Activated CD8-positive, alpha-beta T cell treated with anti-CD3 and anti-CD28 coated beads, Interleukin-2, amount 10 ng/mL, durations not matched to agents 7 days and 5 days (primary cell): ENCODE measurements at regions not wholly inside any gene's neighbourhood (a gene's known extent, or its start where the extent isn't known, plus 50 kb on each side); places are given as distances from the start of the nearest gene placed in this dataset.

Source experiments
- ATAC-seq: fragments of 150-1000 bp; cut with Tn5 transposase; one replicate; pipeline ENCODE4 v1.10.0; 2021; ENCODE audit warnings: moderate library complexity
- CTCF ChIA-PET: fragments of 350-600 bp; sonication (Branson Sonifier 250); formaldehyde crosslinking; loops from one replicate; lab custom pipeline; 2021; ENCODE audit warnings: antibody characterized with exemption; lab: Charles Lee
- POLR2A ChIA-PET: fragments of 350-600 bp; sonication (Branson Sonifier 250); formaldehyde crosslinking; loops from one replicate; lab custom pipeline; 2021; ENCODE audit warnings: antibody characterized with exemption; lab: Charles Lee
- DNase-seq: peaks from one replicate; pipeline ENCODE4 v3.0.0-alpha.2; 2020
- H3K27ac Mint-ChIP-seq: one replicate; pipeline ENCODE4 v1.8.0; 2021; ENCODE audit warnings: mild to moderate bottlenecking, mixed read lengths
- H3K27me3 Mint-ChIP-seq: one replicate; pipeline ENCODE4 v1.8.0; 2021; ENCODE audit warnings: low read depth, mixed read lengths
- H3K36me3 Mint-ChIP-seq: one replicate; pipeline ENCODE4 v1.8.0; 2021; ENCODE audit warnings: low read depth, mixed read lengths
- H3K4me1 Mint-ChIP-seq: one replicate; pipeline ENCODE4 v1.8.0; 2021; ENCODE audit warnings: low read depth, mixed read lengths
- H3K4me3 Mint-ChIP-seq: one replicate; pipeline ENCODE4 v1.8.0; 2021; ENCODE audit warnings: mild to moderate bottlenecking, mixed read lengths
- H3K9me3 Mint-ChIP-seq: one replicate; pipeline ENCODE4 v1.8.0; 2022; ENCODE audit warnings: mixed read lengths; ENCODE audit not compliant: insufficient read depth

DNA sequence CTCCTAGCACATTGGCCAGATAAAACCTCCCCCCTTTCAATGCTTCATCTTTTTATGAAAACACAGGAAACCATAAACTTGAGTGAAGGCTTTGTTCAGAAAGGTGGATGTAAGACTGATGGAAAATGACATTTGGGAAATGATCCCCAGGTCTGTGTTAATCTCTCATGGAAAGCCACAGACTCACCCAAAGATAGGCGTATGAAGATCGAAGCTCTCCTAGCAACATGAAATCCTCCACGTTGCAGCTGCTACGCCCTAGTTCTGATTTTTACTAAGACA is 63.4 kb upstream of the PTGR2 start:
- Mint-ChIP-seq H3K9me3 (no peaks in the 10 kb centered on the region), H3K27ac (peak overlapping the region; percentile 99), H3K27me3 (no peaks in the 10 kb centered on the region), H3K4me1 (peaks cover 48% of the 10 kb centered on the region), H3K4me3 (peak overlapping the region; percentile 91), H3K36me3 (peaks cover 13% of the 10 kb centered on the region)
- DNase-seq (no peak), ATAC-seq (no peak)
- ChIA-PET POLR2A (interaction anchor here (0.9 to 7.7 kb wide), 8 partner anchors 13 to 63 kb away, joined by 4 to 177 read pairs (median 6); partner anchors contain the start of gene PTGR2), CTCF (interaction anchor here (1.0 to 4.9 kb wide), 13 partner anchors 9 to 80 kb away, joined by 3 to 54 read pairs (median 5); a partner anchor contains a TSS)

DNA sequence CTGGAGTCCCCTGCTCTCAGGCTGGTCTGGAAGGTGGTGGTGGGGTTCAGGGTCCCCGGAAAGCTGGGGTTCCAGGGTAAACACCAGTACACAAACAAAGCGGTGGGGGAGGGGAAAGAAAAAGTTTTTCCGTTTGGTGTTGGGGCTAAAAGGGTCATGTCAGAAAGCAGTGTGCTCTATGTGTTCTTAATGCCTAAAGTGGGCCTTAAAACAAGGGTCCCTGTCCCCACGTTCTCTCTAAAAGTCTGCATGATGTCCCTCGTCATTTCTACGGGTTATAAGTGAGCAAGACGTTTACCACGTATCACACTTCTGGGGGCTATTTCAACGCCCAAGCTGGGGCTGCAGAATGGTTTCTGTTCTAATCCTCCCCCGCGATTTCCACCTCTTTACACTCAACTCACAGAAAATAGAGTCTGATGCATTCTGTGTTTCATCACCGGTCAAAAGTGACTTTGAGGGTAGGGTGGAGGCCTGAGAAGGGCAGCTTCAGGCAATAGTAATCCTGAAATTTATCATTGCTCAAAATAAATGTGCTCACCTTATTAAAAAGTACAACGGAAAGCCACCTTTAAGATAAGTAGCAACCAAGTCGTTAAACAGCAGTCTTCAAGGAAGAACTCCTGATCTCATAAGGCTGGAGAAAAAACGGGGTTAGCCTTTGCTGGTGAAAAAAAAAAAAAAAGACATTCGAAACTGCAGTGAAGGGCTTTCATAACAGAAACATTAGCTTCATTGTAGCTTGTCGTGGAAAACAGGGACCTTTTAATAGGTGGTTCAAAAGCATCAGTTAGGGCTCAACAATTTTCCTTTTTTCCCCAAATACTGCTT is 63.9 kb upstream of the PTGR2 start:
- peak; percentile 49 for DNase-seq
- Mint-ChIP-seq H3K4me1 (peaks cover 54% of the 10 kb centered on the region), H3K4me3 (peak overlapping the region; percentile 91), H3K9me3 (no peaks in the 10 kb centered on the region), H3K27ac (peak overlapping the region; percentile 99), H3K27me3 (no peaks in the 10 kb centered on the region), H3K36me3 (peaks cover 19% of the 10 kb centered on the region)
- CTCF ChIA-PET, result interaction anchor here (0.6 to 4.9 kb wide), 12 partner anchors 9 to 80 kb away, joined by 3 to 54 read pairs (median 6); a partner anchor contains a TSS
- no peak for ATAC-seq
- POLR2A ChIA-PET, result interaction anchor here (0.6 to 7.7 kb wide), 12 partner anchors 10 to 64 kb away, joined by 3 to 177 read pairs (median 6); partner anchors contain the start of gene PTGR2

DNA sequence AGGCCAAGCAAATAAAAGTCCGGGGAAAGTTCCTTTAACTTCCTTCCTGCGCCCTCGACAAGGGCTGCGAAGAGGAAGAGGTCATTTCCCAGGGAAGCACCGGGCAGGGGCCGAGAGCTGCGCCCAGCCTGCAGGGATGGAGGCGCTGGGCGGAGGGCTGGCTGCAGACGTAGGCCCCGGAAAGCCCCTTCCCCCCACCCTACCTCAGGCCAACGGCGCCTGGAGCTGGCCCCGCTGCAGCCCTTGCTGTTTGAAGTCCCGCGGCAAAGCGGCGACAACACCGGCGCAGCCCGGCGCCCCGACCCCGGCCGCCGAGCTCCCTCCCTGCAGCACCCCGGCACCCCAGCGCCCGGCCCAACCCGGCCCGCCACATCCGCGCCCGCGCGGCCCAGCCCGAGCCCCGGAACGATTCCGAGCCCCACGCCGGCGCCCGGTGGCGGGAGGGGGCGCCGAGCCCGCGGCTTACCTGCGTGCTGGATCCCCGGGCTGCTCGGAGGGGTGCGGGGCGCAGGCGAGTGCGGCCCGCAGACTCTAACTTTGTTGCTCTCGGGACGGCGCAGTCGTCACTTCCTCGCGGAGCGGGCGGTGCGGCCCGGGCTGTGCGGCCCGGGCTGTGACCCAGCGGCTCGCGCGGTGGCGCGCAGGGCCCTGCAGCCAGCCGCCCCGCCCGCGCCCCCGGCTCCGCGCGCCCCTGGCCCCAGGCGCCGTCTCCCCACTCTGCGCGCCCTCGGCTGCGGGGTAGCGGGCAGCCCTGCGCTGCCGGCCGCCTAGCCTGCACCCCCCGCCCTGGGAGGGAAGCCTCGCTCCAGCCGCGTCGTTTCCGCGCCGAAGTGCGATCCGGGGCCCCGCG is 64.8 kb upstream of the PTGR2 start:
- Mint-ChIP-seq H3K4me1 (peaks cover 57% of the 10 kb centered on the region), H3K36me3 (peaks cover 23% of the 10 kb centered on the region), H3K27ac (peak overlapping the region; percentile 99), H3K9me3 (no peaks in the 10 kb centered on the region), H3K4me3 (peak overlapping the region; percentile 95), H3K27me3 (no peaks in the 10 kb centered on the region)
- POLR2A ChIA-PET, result interaction anchor here (0.5 to 7.7 kb wide), 20 partner anchors 9 to 728 kb away, joined by 3 to 177 read pairs (median 4); partner anchors contain the start of genes PTGR2 and RBM25
- peak; percentile 68 for DNase-seq
- peak; percentile 72 for ATAC-seq
- CTCF ChIA-PET, result interaction anchor here (0.6 to 4.9 kb wide), 16 partner anchors 10 to 81 kb away, joined by 3 to 54 read pairs (median 6); partner anchors contain the start of gene PTGR2

DNA sequence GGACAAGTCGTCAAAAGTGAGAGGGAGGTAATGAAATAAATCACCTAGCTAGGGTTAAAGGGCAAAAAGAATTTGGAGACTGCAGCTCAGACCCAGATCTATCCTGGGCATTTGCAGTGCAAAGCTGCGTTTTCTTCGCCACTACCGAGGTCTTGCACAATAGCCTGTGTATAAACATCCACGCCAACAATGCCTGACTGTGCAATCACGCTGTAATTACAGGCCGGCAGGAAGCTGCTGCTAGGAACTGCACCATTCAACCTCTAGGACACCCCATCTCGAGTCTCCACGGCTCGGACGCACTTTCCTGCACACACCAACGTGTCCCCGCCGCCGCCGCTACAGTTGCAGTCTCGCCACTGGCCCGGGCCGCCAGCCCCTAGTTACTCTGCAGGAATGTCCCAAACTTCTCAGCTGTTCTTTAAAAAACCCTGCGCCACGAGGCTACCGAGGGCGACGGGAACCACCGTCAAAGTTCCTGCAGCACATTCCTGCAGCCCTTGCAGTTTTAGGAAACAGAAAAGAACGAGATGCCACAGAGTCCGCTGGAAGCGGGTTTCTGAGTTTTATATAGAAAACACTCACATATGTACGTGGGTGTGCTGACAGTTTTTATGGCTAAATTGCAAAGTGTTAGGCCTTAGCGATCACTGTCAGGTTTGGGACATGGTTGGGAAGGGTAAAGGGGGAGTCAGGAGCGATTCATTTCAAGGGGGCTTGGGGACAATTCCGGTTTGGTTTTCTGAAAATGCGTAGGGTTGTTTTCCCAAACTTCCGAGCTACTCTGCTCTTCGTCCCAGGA is 65.6 kb upstream of the PTGR2 start:
- peak overlapping the region; percentile 95 for H3K4me3 Mint-ChIP-seq
- H3K4me1 Mint-ChIP-seq, result peaks cover 57% of the 10 kb centered on the region
- POLR2A ChIA-PET, result interaction anchor here (0.5 to 7.7 kb wide), 18 partner anchors 8 to 728 kb away, joined by 3 to 177 read pairs (median 4); partner anchors contain the start of genes PTGR2 and RBM25
- peaks cover 27% of the 10 kb centered on the region for H3K36me3 Mint-ChIP-seq
- peak; percentile 83 for DNase-seq
- ATAC-seq, result peak; percentile 68
- no peaks in the 10 kb centered on the region for H3K9me3 Mint-ChIP-seq
- H3K27me3 Mint-ChIP-seq, result no peaks in the 10 kb centered on the region
- peak overlapping the region; percentile 94 for H3K27ac Mint-ChIP-seq
- CTCF ChIA-PET, result interaction anchor here (1.1 to 4.9 kb wide), 15 partner anchors 11 to 65 kb away, joined by 3 to 54 read pairs (median 9); partner anchors contain the start of gene PTGR2

DNA sequence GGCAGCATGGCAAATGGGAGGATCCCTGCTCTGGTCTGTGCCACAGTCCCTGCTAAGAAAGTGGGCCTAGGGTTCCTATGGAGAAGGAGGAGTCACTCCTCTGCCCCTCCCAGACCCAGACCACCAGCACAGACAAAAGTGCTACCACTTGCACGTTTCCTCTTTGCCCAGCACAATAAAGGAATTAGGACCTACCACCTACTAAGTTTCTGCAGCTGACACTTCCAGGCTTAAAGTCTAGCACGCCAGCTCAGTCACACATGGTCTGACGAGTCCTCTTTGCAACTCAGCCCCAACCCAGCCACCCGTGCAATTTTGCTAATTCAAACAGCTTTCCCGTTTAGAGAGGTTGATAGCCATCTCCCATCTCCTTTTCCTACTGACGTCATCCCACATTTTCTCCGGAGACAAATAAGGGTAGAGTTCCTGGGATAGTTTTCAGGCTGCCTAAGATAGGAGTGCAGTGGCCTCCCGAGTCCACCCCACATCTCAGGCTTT is 66.2 kb upstream of the PTGR2 start:
- CTCF ChIA-PET, result interaction anchor here (1.1 to 4.9 kb wide), 14 partner anchors 10 to 66 kb away, joined by 3 to 54 read pairs (median 8); partner anchors contain the start of gene PTGR2
- POLR2A ChIA-PET, result interaction anchor here (0.6 to 7.7 kb wide), 11 partner anchors 8 to 114 kb away, joined by 3 to 177 read pairs (median 10); partner anchors contain the start of gene PTGR2
- Mint-ChIP-seq H3K36me3 (peaks cover 33% of the 10 kb centered on the region), H3K4me1 (peaks cover 60% of the 10 kb centered on the region), H3K9me3 (no peaks in the 10 kb centered on the region), H3K27ac (peak overlapping the region; percentile 94), H3K4me3 (peak overlapping the region; percentile 95), H3K27me3 (no peaks in the 10 kb centered on the region)
- no peak for DNase-seq
- no peak for ATAC-seq

DNA sequence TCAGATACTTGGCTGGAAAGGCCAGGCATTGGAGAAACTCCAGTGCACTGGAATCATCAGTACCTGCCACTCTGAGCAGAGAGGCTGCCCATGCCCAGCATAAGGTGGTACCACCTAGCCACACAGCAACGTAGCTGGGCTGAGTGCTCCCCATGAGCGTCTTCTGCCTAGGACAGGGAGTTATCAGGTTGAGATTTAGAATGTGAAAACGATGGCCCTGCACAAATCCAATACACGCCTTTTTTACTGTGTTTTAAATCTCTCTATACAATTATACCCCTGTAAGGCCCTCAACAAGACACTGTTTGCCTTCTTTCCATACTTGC is 66.7 kb upstream of the PTGR2 start:
- ChIA-PET POLR2A (interaction anchor here (0.9 to 7.7 kb wide), 9 partner anchors 9 to 114 kb away, joined by 3 to 177 read pairs (median 15); a partner anchor contains a TSS), CTCF (interaction anchor here (1.1 to 4.9 kb wide), 13 partner anchors 10 to 56 kb away, joined by 4 to 54 read pairs (median 8); a partner anchor contains a TSS)
- H3K27ac Mint-ChIP-seq, result peak overlapping the region; percentile 94
- H3K9me3 Mint-ChIP-seq, result no peaks in the 10 kb centered on the region
- H3K4me1 Mint-ChIP-seq, result peaks cover 60% of the 10 kb centered on the region
- H3K36me3 Mint-ChIP-seq, result peaks cover 37% of the 10 kb centered on the region
- H3K4me3 Mint-ChIP-seq, result peak overlapping the region; percentile 95
- no peaks in the 10 kb centered on the region for H3K27me3 Mint-ChIP-seq
- ATAC-seq, result no peak
- DNase-seq, result no peak

DNA sequence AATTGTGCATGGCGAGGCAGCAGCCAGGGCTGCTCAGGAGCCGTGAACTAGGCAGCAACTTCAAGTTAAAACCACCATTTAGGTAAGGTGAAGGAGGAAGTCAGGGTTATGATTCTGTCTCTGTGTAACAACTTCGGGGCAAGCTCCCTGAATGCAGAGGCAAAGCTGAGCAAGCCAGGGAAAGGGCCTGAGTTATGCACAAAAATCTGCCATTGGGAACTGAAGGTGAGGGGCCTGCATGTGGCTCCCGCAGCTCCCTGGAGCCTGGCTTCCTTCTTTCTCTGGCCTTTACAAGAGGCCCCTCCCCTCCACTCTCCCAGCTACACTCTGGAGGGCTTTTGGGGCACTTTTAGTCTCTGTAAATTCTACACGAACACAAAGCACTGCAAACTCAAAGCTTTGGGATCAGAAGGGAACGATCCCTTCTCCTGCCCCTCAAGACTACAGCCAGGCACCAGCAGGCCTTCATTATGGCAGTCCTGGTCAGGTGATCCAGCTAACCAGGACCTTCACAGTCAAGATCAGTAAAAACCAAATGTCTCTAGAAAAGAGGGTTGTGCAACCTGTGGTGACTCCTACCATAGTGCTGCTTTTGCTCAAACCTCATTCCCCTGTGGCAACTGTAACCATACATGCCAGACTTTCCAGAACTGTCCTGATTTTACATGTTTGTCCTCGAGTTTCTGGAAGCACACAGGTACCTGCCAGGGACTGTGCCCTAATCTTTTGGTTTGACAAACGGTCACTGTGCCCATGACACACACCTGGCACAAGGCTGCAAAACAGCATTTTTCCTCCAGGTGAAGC is 67.2 kb upstream of the PTGR2 start:
- CTCF ChIA-PET, result interaction anchor here (0.9 to 4.9 kb wide), 12 partner anchors 9 to 56 kb away, joined by 3 to 36 read pairs (median 7); a partner anchor contains a TSS
- POLR2A ChIA-PET, result interaction anchor here (0.9 to 7.7 kb wide), 8 partner anchors 9 to 115 kb away, joined by 3 to 177 read pairs (median 26); a partner anchor contains a TSS
- Mint-ChIP-seq H3K27me3 (no peaks in the 10 kb centered on the region), H3K9me3 (no peaks in the 10 kb centered on the region), H3K4me1 (peaks cover 58% of the 10 kb centered on the region), H3K27ac (peak overlapping the region; percentile 94), H3K4me3 (peak overlapping the region; percentile 95), H3K36me3 (peaks cover 37% of the 10 kb centered on the region)
- DNase-seq (peak; percentile 38), ATAC-seq (peak; percentile 14)

DNA sequence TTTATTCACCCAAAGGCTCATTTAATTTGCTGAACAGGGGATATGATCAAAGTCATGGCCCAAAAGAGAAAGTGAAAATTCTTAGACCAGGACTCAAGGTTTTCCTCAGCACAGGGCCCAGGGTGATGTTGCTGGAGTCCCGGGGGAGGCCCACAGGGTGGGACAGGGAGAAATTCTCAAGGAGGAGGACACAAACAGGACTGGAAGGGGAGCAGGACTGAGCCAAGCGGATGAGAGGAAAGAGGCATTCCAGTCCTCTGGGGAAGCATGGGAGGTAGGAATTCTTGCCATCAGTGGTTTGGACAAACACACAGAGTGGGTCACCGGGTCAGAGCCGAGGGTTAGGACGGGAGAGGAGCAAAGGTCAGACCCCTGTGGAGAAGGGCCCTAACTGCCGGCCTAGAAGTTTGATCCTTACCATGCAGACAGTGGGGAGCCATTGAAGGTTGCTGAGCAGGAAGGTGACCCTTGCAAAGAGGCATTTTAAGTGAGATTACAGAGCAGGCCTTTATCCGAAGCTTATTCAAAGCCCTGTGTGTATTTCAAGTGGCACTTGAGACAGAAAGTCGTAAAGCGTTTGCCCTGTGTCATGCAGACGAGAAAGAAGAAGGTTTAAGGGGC is 68.4 kb upstream of the PTGR2 start:
- DNase-seq, result no peak
- Mint-ChIP-seq H3K36me3 (peaks cover 39% of the 10 kb centered on the region), H3K4me1 (peaks cover 53% of the 10 kb centered on the region), H3K27ac (peak overlapping the region; percentile 94), H3K9me3 (no peaks in the 10 kb centered on the region), H3K4me3 (peak overlapping the region; percentile 95), H3K27me3 (no peaks in the 10 kb centered on the region)
- ChIA-PET CTCF (interaction anchor here (1.0 to 4.8 kb wide), 5 partner anchors 8 to 54 kb away, joined by 3 to 36 read pairs (median 5); no protein-coding TSS in a partner anchor), POLR2A (interaction anchor here (3.8 to 7.7 kb wide), 4 partner anchors 12 to 39 kb away, joined by 36 to 177 read pairs (median 51); a partner anchor contains a TSS)
- ATAC-seq, result no peak

DNA sequence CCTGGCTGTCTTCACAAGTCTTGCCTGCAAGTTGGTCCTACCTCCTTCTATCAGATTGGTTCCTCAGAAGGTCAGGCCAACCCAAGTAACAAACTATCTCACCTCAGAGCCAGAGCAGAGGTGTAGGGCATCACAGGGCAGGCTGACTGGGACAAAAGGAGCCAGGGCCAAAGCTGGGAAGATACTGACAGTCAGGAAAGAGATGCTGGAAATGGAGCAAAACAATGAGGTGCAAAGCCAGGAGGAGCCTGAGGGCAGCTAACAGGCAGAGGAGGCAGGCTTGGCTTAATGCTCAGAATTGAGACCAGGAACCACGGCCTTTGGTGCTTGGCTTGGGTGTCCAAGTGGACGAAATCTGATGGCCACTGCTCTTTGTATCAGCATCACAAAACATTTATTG is 68.4 kb upstream of the PNMA1 start:
- no peak overlapping the region for H3K4me3 Mint-ChIP-seq
- POLR2A ChIA-PET, result interaction anchor here (7.7 kb wide), 1 partner anchor 39 kb away, joined by 62 read pairs; no protein-coding TSS in a partner anchor
- peak overlapping the region; percentile 94 for H3K27ac Mint-ChIP-seq
- peaks cover 52% of the 10 kb centered on the region for H3K4me1 Mint-ChIP-seq
- H3K36me3 Mint-ChIP-seq, result peaks cover 39% of the 10 kb centered on the region
- no peaks in the 10 kb centered on the region for H3K27me3 Mint-ChIP-seq
- CTCF ChIA-PET, result interaction anchor here (1.8 kb wide), 1 partner anchor 54 kb away, joined by 4 read pairs; no protein-coding TSS in a partner anchor
- ATAC-seq, result no peak
- H3K9me3 Mint-ChIP-seq, result no peaks in the 10 kb centered on the region
- no peak for DNase-seq
